PC-9 (cell line): ENCODE measurements at regions not wholly inside any gene's neighbourhood (a gene's known extent, or its start where the extent isn't known, plus 50 kb on each side); places are given as distances from the start of the nearest gene placed in this dataset.

Experiments used
- CTCF ChIP-seq: fragments of 200-600 bp; sonication (generic); conservative IDR thresholded peaks from 2 replicates; pipeline ENCODE4 v1.6.1; 2017; ENCODE audit warnings: mixed run types, antibody characterized with exemption, mild to moderate bottlenecking, moderate library complexity
- EZH2 ChIP-seq: fragments of 200-600 bp; sonication (generic); IDR thresholded peaks from 2 replicates; pipeline ENCODE4 v1.8.0; 2017; ENCODE audit warnings: antibody characterized with exemption, low read depth

GRCh38 chr11:116071241-116071640 lies 567.0 kb upstream of the CADM1 start:
- TF ChIP-seq CTCF (no peak), EZH2 (no peak)
